ENCODE measurements at regions not wholly inside any gene's neighbourhood (a gene's known extent, or its start where the extent isn't known, plus 50 kb on each side); places are given as distances from the start of the nearest gene placed in this dataset.

DNA sequence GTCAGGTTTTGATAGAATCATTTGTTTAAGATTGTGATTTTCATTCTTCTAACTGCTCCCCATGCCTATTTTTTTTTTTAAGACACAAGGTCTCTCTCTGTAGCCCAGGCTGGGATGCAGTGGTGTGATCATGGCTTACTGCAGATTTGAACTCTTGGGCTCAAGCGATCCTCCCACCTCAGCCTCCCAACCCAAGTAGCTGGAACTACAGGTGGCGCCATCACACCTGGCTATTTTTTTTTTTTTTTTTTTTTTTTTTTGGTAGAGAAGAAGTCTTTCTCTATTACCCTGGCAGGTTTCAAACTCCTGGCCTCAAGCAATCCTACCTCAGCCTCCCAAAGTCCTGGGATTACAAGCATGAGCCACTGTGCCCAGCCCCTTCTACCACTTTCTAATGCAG, 223.3 kb downstream of the CBLN1 start:
- Histone ChIP-seq H3K4me1 (peaks cover 5 to 11% of the 10 kb centered on the region in 2 donors), H3K27ac (no peak overlapping the region), H3K27me3 (no peaks in the 10 kb centered on the region), H3K4me3 (no peak overlapping the region), H3K9me3 (no peaks in the 10 kb centered on the region), H3K36me3 (no peaks in the 10 kb centered on the region)
- intact Hi-C loops (cut with DNase I; ENCODE audit: low total_unique reads) (no loop called here), in situ Hi-C loops (cut with MboI; ENCODE audit: low sequenced_read_pairs in 4 of 4) (no loop called here)
- ATAC-seq (no peak), DNase-seq (no peak)
- no peak for TF ChIP-seq POLR2A (IDR thresholded peaks at IDR 0.05)
- TF ChIP-seq, protein P1, sequence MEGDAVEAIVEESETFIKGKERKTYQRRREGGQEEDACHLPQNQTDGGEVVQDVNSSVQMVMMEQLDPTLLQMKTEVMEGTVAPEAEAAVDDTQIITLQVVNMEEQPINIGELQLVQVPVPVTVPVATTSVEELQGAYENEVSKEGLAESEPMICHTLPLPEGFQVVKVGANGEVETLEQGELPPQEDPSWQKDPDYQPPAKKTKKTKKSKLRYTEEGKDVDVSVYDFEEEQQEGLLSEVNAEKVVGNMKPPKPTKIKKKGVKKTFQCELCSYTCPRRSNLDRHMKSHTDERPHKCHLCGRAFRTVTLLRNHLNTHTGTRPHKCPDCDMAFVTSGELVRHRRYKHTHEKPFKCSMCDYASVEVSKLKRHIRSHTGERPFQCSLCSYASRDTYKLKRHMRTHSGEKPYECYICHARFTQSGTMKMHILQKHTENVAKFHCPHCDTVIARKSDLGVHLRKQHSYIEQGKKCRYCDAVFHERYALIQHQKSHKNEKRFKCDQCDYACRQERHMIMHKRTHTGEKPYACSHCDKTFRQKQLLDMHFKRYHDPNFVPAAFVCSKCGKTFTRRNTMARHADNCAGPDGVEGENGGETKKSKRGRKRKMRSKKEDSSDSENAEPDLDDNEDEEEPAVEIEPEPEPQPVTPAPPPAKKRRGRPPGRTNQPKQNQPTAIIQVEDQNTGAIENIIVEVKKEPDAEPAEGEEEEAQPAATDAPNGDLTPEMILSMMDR (IDR thresholded peaks at IDR 0.05 in 4 of 5, conservative IDR thresholded peaks at IDR 0.05 in 1 of 5), result no peak

DNA sequence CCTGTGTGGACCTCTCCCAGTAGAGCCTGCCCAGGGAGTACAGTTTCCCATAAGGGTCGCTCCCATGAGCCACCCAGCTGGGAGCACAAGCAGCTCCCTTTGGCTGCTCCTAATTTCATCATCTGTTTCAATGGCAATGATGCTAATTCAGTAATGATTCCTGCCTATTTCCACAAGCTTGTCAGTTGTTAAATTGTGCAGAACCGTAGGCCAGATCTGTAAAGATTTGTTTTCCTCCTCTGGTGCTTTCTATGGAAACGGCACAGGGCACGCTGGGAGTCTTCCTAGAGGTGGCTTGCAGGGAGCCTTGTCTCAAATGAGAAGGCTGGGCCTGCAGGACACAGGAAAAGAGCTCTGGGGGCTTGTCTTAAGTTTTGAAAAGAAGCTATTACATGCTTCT, 223.7 kb downstream of the CBLN1 start:
- DNase-seq (no peak), ATAC-seq (no peak)
- H3K4me1 ChIP-seq, result peaks cover 5 to 14% of the 10 kb centered on the region in 2 donors
- TF ChIP-seq POLR2A (IDR thresholded peaks at IDR 0.05), result no peak
- TF ChIP-seq, protein P1 (IDR thresholded peaks at IDR 0.05 in 4 of 5, conservative IDR thresholded peaks at IDR 0.05 in 1 of 5), result no peak
- no peak overlapping the region for H3K4me3 ChIP-seq
- in situ Hi-C loops (cut with MboI; ENCODE audit: low sequenced_read_pairs in 4 of 4) (no loop called here), intact Hi-C loops (cut with DNase I; ENCODE audit: low total_unique reads) (no loop called here)
- H3K27ac ChIP-seq, result no peak overlapping the region
- no peaks in the 10 kb centered on the region for H3K27me3 ChIP-seq
- H3K36me3 ChIP-seq, result no peaks in the 10 kb centered on the region
- H3K9me3 ChIP-seq, result no peaks in the 10 kb centered on the region

DNA sequence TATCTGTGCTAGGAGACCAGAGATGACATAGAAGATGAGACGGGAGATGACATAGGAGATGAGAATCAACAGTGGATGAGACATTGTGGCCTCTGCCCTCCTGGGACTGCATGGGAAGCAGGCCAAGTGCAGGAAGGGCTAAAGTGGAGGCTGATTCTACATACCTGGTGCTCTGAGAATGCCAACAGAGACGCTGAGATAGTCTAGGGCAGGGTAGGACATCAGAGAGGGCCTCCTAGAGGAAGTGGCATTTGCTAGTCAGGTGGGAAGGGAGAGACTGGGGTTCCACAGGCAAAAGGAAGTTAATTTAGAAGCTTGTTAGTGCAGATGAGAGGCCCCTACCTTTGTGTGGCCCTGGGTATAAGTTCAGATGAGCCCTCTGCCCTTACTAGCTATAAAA, 224.2 kb downstream of the CBLN1 start:
- Histone ChIP-seq H3K9me3 (no peaks in the 10 kb centered on the region), H3K36me3 (no peaks in the 10 kb centered on the region), H3K4me3 (no peak overlapping the region), H3K27me3 (no peaks in the 10 kb centered on the region), H3K4me1 (peaks cover 5 to 14% of the 10 kb centered on the region in 2 donors), H3K27ac (no peak overlapping the region)
- TF ChIP-seq POLR2A (IDR thresholded peaks at IDR 0.05), result no peak
- TF ChIP-seq, protein P1 (IDR thresholded peaks at IDR 0.05 in 4 of 5, conservative IDR thresholded peaks at IDR 0.05 in 1 of 5), result no peak
- in situ Hi-C loops (cut with MboI; ENCODE audit: low sequenced_read_pairs in 4 of 4), result no loop called here
- DNase-seq (no peak), ATAC-seq (no peak)
- intact Hi-C loops (cut with DNase I; ENCODE audit: low total_unique reads), result no loop called here

DNA sequence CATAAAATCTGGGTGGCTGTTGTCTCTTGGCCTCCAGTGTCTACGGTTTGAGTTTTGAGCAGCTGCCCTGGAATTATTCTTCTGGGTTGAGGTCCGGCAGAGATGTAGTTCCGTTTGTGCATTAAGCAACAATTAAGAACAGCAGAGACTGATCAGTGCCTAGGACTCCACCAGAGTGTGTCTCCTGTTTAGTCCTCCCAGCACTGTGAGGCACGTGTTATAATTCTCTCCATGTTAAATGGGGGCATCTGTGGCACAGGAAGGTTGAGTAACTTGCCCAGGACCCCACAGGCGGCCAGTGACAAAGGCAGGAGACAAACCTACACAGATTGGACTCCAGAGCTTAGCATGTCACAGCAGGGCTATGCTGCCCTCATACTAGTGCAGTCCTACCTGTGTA, 225.1 kb downstream of the CBLN1 start:
- Histone ChIP-seq H3K27me3 (no peaks in the 10 kb centered on the region), H3K4me3 (no peak overlapping the region), H3K4me1 (peaks cover 1 to 14% of the 10 kb centered on the region in 2 donors), H3K9me3 (no peaks in the 10 kb centered on the region), H3K27ac (no peak overlapping the region), H3K36me3 (no peaks in the 10 kb centered on the region)
- no peak for TF ChIP-seq POLR2A (IDR thresholded peaks at IDR 0.05)
- TF ChIP-seq, protein P1 (IDR thresholded peaks at IDR 0.05 in 4 of 5, conservative IDR thresholded peaks at IDR 0.05 in 1 of 5), result no peak
- intact Hi-C loops (cut with DNase I; ENCODE audit: low total_unique reads), result no loop called here
- DNase-seq, result no peak
- no peak for ATAC-seq
- in situ Hi-C loops (cut with MboI; ENCODE audit: low sequenced_read_pairs in 4 of 4), result no loop called here

- Histone ChIP-seq H3K27me3 (no peaks in the 10 kb centered on the region), H3K9me3 (no peaks in the 10 kb centered on the region), H3K4me1 (peaks cover 0 to 15% of the 10 kb centered on the region in 2 donors), H3K27ac (no peak overlapping the region), H3K4me3 (no peak overlapping the region), H3K36me3 (no peaks in the 10 kb centered on the region)
- in situ Hi-C loops (cut with MboI; ENCODE audit: low sequenced_read_pairs in 4 of 4), result no loop called here
- TF ChIP-seq POLR2A (IDR thresholded peaks at IDR 0.05), result no peak
- TF ChIP-seq, protein P1 (IDR thresholded peaks at IDR 0.05 in 4 of 5, conservative IDR thresholded peaks at IDR 0.05 in 1 of 5), result no peak
- DNase-seq (no peak), ATAC-seq (no peak)
- intact Hi-C loops (cut with DNase I; ENCODE audit: low total_unique reads), result no loop called here
These were observed 225.7 kb downstream of the CBLN1 start for GRCh38 chr16:49055824-49056545.

All from gastrocnemius medialis (tissue), 4 donors.